Body of pancreas (tissue), 4 donors: ENCODE measurements at regions not wholly inside any gene's neighbourhood (a gene's known extent, or its start where the extent isn't known, plus 50 kb on each side); places are given as distances from the start of the nearest gene placed in this dataset.
"Not testable (repeated sequence)": the region's sequence is repeated elsewhere in the genome, so short reads cannot be mapped to it uniquely, and the experiment has no call there.

Experiments used
- CTCF ChIP-seq, 7 experiments: fragments of 450-650 bp in 4 of 7; fragments of 200-600 bp in 3 of 7; sonication (generic) in 3 of 7; IDR thresholded peaks; one replicate each; pipeline ENCODE4 v1.5.1; 2016 to 2019; ENCODE audit warnings: antibody characterized with exemption in 7 of 7
- POLR2A ChIP-seq, 3 donors: fragments of 450-650 bp; IDR thresholded peaks; one replicate each; pipeline ENCODE4 v1.6.1; 2016; ENCODE audit warnings: antibody characterized with exemption in 3 of 3, mild to moderate bottlenecking in 2 of 3

- not testable (repeated sequence) for TF ChIP-seq CTCF, POLR2A (IDR thresholded peaks at IDR 0.05)
Observed at GRCh38 chrX:74031527-74031926, 179.0 kb upstream of the XIST start.
